GM23338 (cell line): ENCODE measurements at regions not wholly inside any gene's neighbourhood (a gene's known extent, or its start where the extent isn't known, plus 50 kb on each side); places are given as distances from the start of the nearest gene placed in this dataset.

Experiments used
- ATAC-seq: fragments of 200-7000 bp; cut with Tn5 transposase; 3 replicates; pipeline ENCODE4 v1.9.1; 2020
- DNase-seq: peaks from one replicate; pipeline ENCODE4 v3.0.0-alpha.2; 2015; ENCODE audit warnings: low spot score
- H2AFZ ChIP-seq: fragments of 200-600 bp; sonication (generic); 2 replicates; pipeline ENCODE4 v1.8.0; 2016; ENCODE audit warnings: antibody characterized with exemption, mild to moderate bottlenecking, moderate library complexity
- H3F3A ChIP-seq: fragments of 200-600 bp; sonication (generic); replicated peaks from 2 replicates; pipeline ENCODE4 v1.8.0; 2017; ENCODE audit warnings: antibody characterized with exemption, mixed run types, low read depth
- H3K27ac ChIP-seq: fragments of 200-600 bp; sonication (generic); 2 replicates; pipeline ENCODE4 v1.6.1; 2016; ENCODE audit warnings: low read depth
- H3K27me3 ChIP-seq: fragments of 200-600 bp; sonication (generic); 2 replicates; pipeline ENCODE4 v1.8.0; 2016; ENCODE audit warnings: mild to moderate bottlenecking, mixed run types, moderate library complexity; ENCODE audit not compliant: insufficient read depth
- H3K36me3 ChIP-seq: fragments of 200-600 bp; sonication (generic); 2 replicates; pipeline ENCODE4 v1.8.0; 2016; ENCODE audit warnings: mild to moderate bottlenecking; ENCODE audit not compliant: insufficient read depth
- H3K4me1 ChIP-seq: fragments of 200-600 bp; sonication (generic); 2 replicates; pipeline ENCODE4 v1.8.0; 2016; ENCODE audit warnings: mild to moderate bottlenecking, moderate library complexity; ENCODE audit not compliant: insufficient read depth
- H3K4me2 ChIP-seq: fragments of 200-600 bp; sonication (generic); 2 replicates; pipeline ENCODE4 v1.7.1; 2017; ENCODE audit warnings: mixed run types
- H3K4me3 ChIP-seq: fragments of 200-600 bp; sonication (generic); 2 replicates; pipeline ENCODE4 v1.6.1; 2016; ENCODE audit warnings: mixed run types
- H3K79me2 ChIP-seq: fragments of 200-600 bp; sonication (generic); replicated peaks from 2 replicates; pipeline ENCODE4 v1.8.0; 2017; ENCODE audit warnings: mild to moderate bottlenecking; ENCODE audit not compliant: insufficient read depth
- H3K9me2 ChIP-seq: fragments of 200-600 bp; sonication (generic); 2 replicates; pipeline ENCODE4 v1.8.0; 2017; ENCODE audit not compliant: insufficient read depth
- H4K20me1 ChIP-seq: fragments of 200-600 bp; sonication (generic); replicated peaks from 2 replicates; pipeline ENCODE4 v1.8.0; 2017; ENCODE audit warnings: mild to moderate bottlenecking; ENCODE audit not compliant: insufficient read depth
- H3K27ac Mint-ChIP-seq: 2 replicates; pipeline ENCODE4 v1.8.0; 2020; ENCODE audit warnings: inconsistent platforms, mild to moderate bottlenecking, moderate library complexity, mixed read lengths
- H3K27me3 Mint-ChIP-seq: 3 replicates; pipeline ENCODE4 v1.8.0; 2022; ENCODE audit warnings: low read depth, mild to moderate bottlenecking, moderate library complexity, mixed read lengths, inconsistent platforms; ENCODE audit not compliant: insufficient read depth, poor library complexity
- H3K36me3 Mint-ChIP-seq: 3 replicates; pipeline ENCODE4 v1.8.0; 2021; ENCODE audit warnings: low read depth, mild to moderate bottlenecking, inconsistent platforms, moderate library complexity, mixed read lengths
- H3K4me1 Mint-ChIP-seq: 3 replicates; pipeline ENCODE4 v1.8.0; 2020; ENCODE audit warnings: mild to moderate bottlenecking, inconsistent platforms, mixed read lengths
- H3K4me3 Mint-ChIP-seq: 3 replicates; pipeline ENCODE4 v1.8.0; 2021; ENCODE audit warnings: moderate library complexity, mild to moderate bottlenecking, inconsistent platforms, mixed read lengths
- H3K9me3 Mint-ChIP-seq: 3 replicates; pipeline ENCODE4 v1.8.0; 2020; ENCODE audit warnings: moderate library complexity, mild to moderate bottlenecking, inconsistent platforms, mixed read lengths
- CTCF ChIP-seq, 2 experiments: fragments of 200-600 bp in 1 of 2; sonication (generic) in 1 of 2; conservative IDR thresholded peaks; 2 replicates each; pipeline versions ENCODE4 v1.5.1 to v1.6.1; 2016 to 2017; ENCODE audit warnings: antibody characterized with exemption in 2 of 2, low read depth in 2 of 2, mild to moderate bottlenecking in 2 of 2, moderate library complexity in 1 of 2
- EZH2 ChIP-seq: fragments of 200-600 bp; sonication (generic); IDR thresholded peaks from one replicate; pipeline ENCODE4 v1.8.0; 2017; ENCODE audit warnings: antibody characterized with exemption, mild to moderate bottlenecking, low read depth; ENCODE audit not compliant: unreplicated experiment
- EZH2phosphoT487 ChIP-seq: fragments of 200-600 bp; sonication (generic); IDR thresholded peaks from one replicate; pipeline ENCODE4 v1.8.1; 2018; ENCODE audit warnings: antibody characterized with exemption; ENCODE audit not compliant: unreplicated experiment
- REST ChIP-seq: IDR thresholded peaks from one replicate; pipeline ENCODE4 v1.6.1; 2018; ENCODE audit warnings: antibody characterized with exemption; ENCODE audit not compliant: unreplicated experiment
- STAT1 ChIP-seq: IDR thresholded peaks from one replicate; pipeline ENCODE4 v1.6.1; 2016; ENCODE audit warnings: antibody characterized with exemption; ENCODE audit not compliant: unreplicated experiment
- ZNF114 ChIP-seq: fragments of 250-450 bp; sonication (Bioruptor Pico); IDR thresholded peaks from 2 replicates; pipeline ENCODE4 v1.5.0; 2020; ENCODE audit warnings: mild to moderate bottlenecking, moderate library complexity
- ZNF331 ChIP-seq: fragments of 250-450 bp; sonication (Bioruptor Pico); IDR thresholded peaks from 2 replicates; pipeline ENCODE4 v1.5.0; 2020; ENCODE audit warnings: low read depth, mild to moderate bottlenecking, moderate library complexity
- ZNF462 ChIP-seq: fragments of 250-450 bp; sonication (Bioruptor Pico); IDR thresholded peaks from 2 replicates; pipeline ENCODE4 v1.5.0; 2020; ENCODE audit warnings: mild to moderate bottlenecking, moderate library complexity

GRCh38 chr5:158492841-158493242 lies 606.9 kb downstream of the EBF1 start:
- Histone ChIP-seq H2AFZ (no peak overlapping the region), H4K20me1 (no peaks in the 10 kb centered on the region), H3K27ac (no peak overlapping the region), H3F3A (no peaks in the 10 kb centered on the region), H3K4me2 (no peak overlapping the region), H3K4me1 (no peaks in the 10 kb centered on the region; the same call in 1 of the 2 replicates), H3K36me3 (no peaks in the 10 kb centered on the region), H3K79me2 (no peaks in the 10 kb centered on the region), H3K27me3 (no peaks in the 10 kb centered on the region), H3K9me2 (0 out of 2 replicates have a peak, but pooled peaks cover 3% of the 10 kb centered on the region), H3K4me3 (no peak overlapping the region)
- DNase-seq = no peak
- H3K27me3 Mint-ChIP-seq = no peaks in the 10 kb centered on the region
- H3K4me3 Mint-ChIP-seq = no peak overlapping the region
- no peak for ATAC-seq
- no peaks in the 10 kb centered on the region for H3K36me3 Mint-ChIP-seq
- H3K9me3 Mint-ChIP-seq = no peaks in the 10 kb centered on the region
- no peak overlapping the region for H3K27ac Mint-ChIP-seq
- TF ChIP-seq ZNF331 (CRISPR knock-in tag) (no peak), EZH2 (no peak), EZH2phosphoT487 (no peak), ZNF114 (CRISPR knock-in tag) (no peak), ZNF462 (no peak), REST (no peak), CTCF (conservative IDR thresholded peaks at IDR 0.05; ENCODE audit: low read depth in 2 of 2) (no peak), STAT1 (no peak)
- peaks cover 13% of the 10 kb centered on the region for H3K4me1 Mint-ChIP-seq
